H7 (cell line): ENCODE measurements at regions not wholly inside any gene's neighbourhood (a gene's known extent, or its start where the extent isn't known, plus 50 kb on each side); places are given as distances from the start of the nearest gene placed in this dataset.
A peak's percentile ranks its signal among the peaks of the same experiment; 100 is the strongest.

Experiments
- DNase-seq: peaks from one replicate; pipeline ENCODE4 v3.0.0; 2012
- H3K27me3 ChIP-seq: 2 replicates; pipeline ENCODE4 v1.6.0; 2011; ENCODE audit warnings: mild to moderate bottlenecking, low read length; ENCODE audit not compliant: control insufficient read depth, insufficient read depth
- H3K36me3 ChIP-seq: replicated peaks from 2 replicates; pipeline ENCODE4 v1.5.1; 2011; ENCODE audit warnings: low read length; ENCODE audit not compliant: control insufficient read depth, insufficient read depth
- H3K4me3 ChIP-seq: 2 replicates; pipeline ENCODE4 v1.5.1; 2011; ENCODE audit warnings: low read depth, mild to moderate bottlenecking, control low read depth, low read length, moderate library complexity; ENCODE audit not compliant: insufficient read depth

GRCh38 chr7:50214126-50214670 is 90.3 kb upstream of the IKZF1 start:
- H3K27me3 ChIP-seq = no peaks in the 10 kb centered on the region
- DNase-seq = no peak
- H3K4me3 ChIP-seq = no peak overlapping the region
- H3K36me3 ChIP-seq = no peaks in the 10 kb centered on the region

DNA sequence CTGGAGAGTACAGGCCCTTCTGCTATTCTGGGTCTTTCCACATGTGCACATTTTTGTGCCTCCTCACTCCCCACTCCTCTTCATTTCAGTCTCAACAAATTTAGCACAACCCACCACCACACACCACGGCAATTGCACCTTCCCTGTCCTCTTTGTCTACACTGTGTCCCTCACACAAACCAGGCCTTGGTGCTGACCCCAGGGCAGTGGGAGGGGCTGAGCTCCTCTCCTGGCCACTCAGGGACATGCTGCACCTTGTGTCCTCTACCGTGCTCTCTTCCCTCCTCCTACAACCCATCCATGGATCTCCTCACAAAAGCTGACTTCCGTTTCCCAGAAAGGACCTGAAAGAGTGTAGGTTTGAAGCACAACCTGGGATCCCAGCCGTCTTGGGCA is 90.9 kb upstream of the IKZF1 start:
- DNase-seq = no peak
- Histone ChIP-seq H3K4me3 (no peak overlapping the region), H3K36me3 (no peaks in the 10 kb centered on the region), H3K27me3 (no peaks in the 10 kb centered on the region)

GRCh38 chr7:50212666-50213621 is 91.6 kb upstream of the IKZF1 start:
- no peaks in the 10 kb centered on the region for H3K27me3 ChIP-seq
- no peaks in the 10 kb centered on the region for H3K36me3 ChIP-seq
- no peak for DNase-seq
- no peak overlapping the region for H3K4me3 ChIP-seq

GRCh38 chr7:50212016-50212325 is 92.5 kb upstream of the IKZF1 start:
- Histone ChIP-seq H3K27me3 (no peaks in the 10 kb centered on the region), H3K36me3 (no peaks in the 10 kb centered on the region), H3K4me3 (no peak overlapping the region)
- peak; percentile 48 for DNase-seq

- DNase-seq = no peak
- no peaks in the 10 kb centered on the region for H3K27me3 ChIP-seq
- H3K4me3 ChIP-seq = no peak overlapping the region
- no peaks in the 10 kb centered on the region for H3K36me3 ChIP-seq
Measured at GRCh38 chr7:50211130-50212015, 93.1 kb upstream of the IKZF1 start.

DNA sequence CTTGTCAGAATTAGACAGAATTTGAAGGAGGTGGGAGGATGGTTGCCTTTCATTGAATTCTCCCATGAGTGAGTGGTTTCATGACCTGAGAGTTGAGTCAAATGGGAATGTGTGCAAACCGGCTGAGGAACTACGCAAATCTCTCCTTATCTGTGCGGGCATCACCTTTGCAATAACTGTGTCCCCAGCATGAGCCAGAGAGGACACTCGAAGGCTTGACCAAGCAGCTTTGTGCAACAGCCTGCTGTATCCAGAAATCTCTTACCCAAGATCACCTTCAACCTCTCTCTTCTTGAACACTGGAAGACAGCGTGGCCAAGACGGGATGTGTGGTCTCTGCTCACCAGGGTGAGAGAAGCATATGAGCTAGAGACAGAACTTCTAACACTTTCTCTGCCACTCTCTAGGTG is 93.8 kb upstream of the IKZF1 start:
- Histone ChIP-seq H3K36me3 (no peaks in the 10 kb centered on the region), H3K27me3 (no peaks in the 10 kb centered on the region), H3K4me3 (no peak overlapping the region)
- no peak for DNase-seq

DNA sequence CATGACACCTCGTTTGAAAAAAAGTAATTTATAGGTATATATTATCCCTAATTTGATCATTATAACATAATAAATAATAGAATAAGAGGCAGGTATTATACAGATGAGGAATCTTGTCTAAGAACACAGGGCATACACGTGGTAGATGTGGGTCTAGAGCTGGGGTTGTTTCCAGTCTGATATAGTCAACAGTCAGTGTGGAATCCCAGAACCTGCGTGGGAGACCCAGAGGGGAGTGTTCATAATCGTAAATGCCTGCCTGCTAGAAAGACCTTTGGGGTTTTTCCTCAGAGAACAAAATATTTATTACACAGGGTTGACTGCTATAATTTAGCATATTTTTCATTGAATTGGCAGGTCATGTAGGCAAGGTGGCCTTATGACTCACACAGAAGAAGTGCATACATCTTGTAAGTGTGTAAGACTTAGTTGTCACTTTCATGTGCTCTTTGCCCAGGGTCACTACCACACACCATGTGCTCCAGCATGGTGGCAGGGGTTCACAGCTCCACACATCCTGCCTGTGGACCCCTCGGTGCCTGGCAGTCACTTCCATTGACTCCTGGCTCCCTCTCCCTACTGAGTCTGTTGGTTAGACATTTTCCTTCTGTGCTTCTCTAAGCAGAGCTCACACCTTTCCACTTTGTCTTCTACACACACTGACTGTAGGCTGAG is 94.9 kb upstream of the IKZF1 start:
- H3K4me3 ChIP-seq = no peak overlapping the region
- H3K36me3 ChIP-seq = no peaks in the 10 kb centered on the region
- no peak for DNase-seq
- H3K27me3 ChIP-seq = no peaks in the 10 kb centered on the region

DNA sequence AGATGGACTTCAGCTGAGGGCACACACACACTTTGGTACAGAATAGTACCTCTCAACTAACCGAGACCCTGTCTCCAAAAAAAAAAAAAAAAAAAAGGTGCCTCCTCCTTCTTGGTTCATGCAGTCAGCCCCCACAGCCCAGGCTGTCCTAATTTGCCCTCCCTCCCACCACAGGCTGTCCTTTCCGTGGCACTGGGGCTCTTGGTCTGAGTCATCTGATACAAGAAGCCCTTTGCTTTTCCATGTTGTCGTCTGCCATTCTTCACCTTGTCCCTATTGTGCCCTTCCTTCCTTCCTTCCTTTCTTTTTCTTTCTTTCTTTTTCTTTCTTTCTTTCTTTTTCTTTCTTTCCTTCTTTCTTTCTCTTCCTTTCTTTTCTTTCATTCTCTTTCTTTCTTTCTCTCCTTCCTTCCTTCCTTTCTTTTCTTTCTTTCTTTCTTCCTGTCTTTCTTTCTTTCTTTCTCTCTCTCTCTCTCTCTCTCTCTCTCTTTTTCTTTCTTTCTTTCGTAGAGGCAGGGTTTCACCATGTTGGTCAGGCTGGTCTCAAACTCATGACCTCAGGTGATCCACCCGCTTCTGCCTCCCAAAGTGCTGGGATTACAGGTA is 96.0 kb upstream of the IKZF1 start:
- Histone ChIP-seq H3K27me3 (no peaks in the 10 kb centered on the region), H3K36me3 (no peaks in the 10 kb centered on the region), H3K4me3 (no peak overlapping the region)
- DNase-seq = no peak

- no peak overlapping the region for H3K4me3 ChIP-seq
- H3K36me3 ChIP-seq = no peaks in the 10 kb centered on the region
- no peak for DNase-seq
- H3K27me3 ChIP-seq = no peaks in the 10 kb centered on the region
Measured at GRCh38 chr7:50207686-50208255, 96.7 kb upstream of the IKZF1 start.

DNA sequence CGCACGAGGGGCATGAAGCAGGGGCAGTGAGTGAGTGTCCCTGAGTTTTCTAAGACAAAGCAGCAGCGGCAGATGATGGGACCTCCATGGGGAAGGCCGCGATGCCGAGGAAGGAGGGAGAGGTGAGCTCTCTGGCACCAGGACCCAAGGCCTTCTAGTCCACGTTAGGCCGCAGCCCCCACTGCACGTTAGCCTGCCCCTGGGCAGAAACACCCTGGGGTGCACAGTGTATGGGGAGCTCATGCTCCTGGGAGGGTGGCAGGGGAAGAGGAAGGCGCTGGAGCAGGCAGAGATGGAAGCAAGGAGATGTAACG is 97.3 kb upstream of the IKZF1 start:
- no peaks in the 10 kb centered on the region for H3K36me3 ChIP-seq
- no peaks in the 10 kb centered on the region for H3K27me3 ChIP-seq
- no peak for DNase-seq
- no peak overlapping the region for H3K4me3 ChIP-seq

DNA sequence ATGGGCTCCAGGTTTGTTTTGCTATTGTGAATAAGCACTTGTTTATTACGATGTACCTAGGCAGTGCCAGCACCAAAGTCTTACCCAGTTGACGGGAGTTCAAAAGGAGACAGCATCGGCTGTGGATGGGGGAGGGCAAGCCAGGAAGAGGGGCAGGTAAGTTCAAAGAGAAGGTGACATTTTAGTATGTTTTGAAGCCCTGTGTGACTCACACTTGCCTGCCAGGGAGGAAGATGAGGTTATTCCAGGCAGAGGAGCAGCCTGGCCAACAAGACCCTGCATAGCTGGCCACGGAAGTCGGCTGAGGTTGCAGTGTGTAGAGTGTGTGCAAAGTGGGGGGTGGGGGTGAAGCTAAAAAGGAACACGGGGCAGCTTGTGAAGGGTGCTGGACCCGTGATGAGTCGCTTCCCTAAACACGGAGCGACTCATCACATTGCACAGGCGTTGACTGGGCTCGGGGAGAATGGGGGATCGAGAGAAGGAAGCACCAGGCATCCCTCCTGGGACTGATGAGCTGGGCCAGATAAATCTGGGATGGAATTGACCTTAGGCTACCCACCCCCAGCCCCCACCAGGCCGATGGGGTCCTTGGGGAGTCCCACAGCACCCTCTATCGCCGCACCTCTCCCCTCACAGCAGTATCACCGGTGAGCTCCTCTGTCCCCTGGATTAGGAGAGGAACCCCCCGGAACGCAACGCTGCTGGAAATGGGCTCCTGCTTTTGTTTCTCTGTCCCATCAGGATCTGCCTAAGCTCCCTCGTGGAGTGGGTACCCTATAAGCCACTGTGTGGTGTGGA is 97.9 kb upstream of the IKZF1 start:
- no peaks in the 10 kb centered on the region for H3K36me3 ChIP-seq
- DNase-seq = no peak
- no peaks in the 10 kb centered on the region for H3K27me3 ChIP-seq

DNA sequence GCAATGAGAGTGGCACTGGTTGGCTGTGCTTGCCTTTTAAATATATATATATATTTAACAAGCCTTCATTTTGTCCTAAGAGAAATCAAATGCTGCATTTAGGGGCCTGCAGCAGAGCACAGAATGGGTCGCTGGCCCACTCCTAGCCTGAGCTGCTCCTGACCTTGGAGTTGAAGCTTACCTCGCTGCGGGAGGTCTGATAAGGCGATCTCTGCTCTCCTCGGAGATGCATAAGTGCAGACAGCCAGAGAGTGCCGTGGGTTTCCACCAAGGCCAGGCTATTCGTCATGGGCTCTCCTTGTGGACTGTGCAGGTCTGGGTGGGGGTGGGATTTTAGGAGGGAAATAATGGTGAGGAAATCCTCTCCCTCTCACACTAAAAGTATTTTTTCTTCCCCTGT is 99.5 kb upstream of the IKZF1 start:
- no peaks in the 10 kb centered on the region for H3K27me3 ChIP-seq
- H3K4me3 ChIP-seq = no peak overlapping the region
- no peaks in the 10 kb centered on the region for H3K36me3 ChIP-seq
- DNase-seq = no peak

More for the DNA sequence above, 97.9 kb upstream of the IKZF1 start:
- H3K4me3 ChIP-seq = no peak overlapping the region

DNA sequence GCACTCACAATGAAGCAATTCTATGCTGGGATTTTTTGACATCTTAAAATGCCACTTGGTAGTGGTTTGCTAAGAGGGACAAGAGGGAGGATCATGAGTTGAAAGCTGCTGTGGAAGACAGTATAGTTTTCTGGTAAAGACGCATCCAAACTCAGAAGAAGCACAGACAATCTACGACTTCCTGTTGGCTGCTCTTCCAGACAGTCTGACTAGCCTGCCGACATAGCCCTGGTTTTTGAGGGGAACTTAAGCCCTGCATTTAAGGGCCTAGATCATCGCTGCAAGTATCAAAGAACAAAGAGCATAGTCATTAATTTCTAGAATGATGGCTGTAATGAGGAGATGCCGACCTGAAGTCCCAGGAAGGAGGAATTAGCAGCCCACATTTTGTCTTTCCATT is 99.9 kb upstream of the IKZF1 start:
- Histone ChIP-seq H3K36me3 (no peaks in the 10 kb centered on the region), H3K27me3 (no peaks in the 10 kb centered on the region), H3K4me3 (no peak overlapping the region)
- no peak for DNase-seq
